DND-41 (cell line): ENCODE measurements at regions not wholly inside any gene's neighbourhood (a gene's known extent, or its start where the extent isn't known, plus 50 kb on each side); places are given as distances from the start of the nearest gene placed in this dataset.

Experiments used
- CTCF ChIP-seq: IDR thresholded peaks from 2 replicates; pipeline ENCODE4 v1.5.1; 2012; ENCODE audit warnings: borderline replicate concordance, low read length, moderate library complexity, mild to moderate bottlenecking; ENCODE audit not compliant: poor library complexity, severe bottlenecking; ENCODE audit errors: extremely low read depth
- EZH2 ChIP-seq: IDR thresholded peaks from 3 replicates; pipeline ENCODE4 v1.6.1; 2012; ENCODE audit warnings: borderline replicate concordance, low read depth, mild to moderate bottlenecking, moderate library complexity, low read length, inconsistent platforms; ENCODE audit not compliant: severe bottlenecking

- TF ChIP-seq CTCF (no peak), EZH2 (no peak)
These were observed 640.7 kb upstream of the PTBP2 start for GRCh38 chr1:96080925-96081324.
